ENCODE measurements at regions not wholly inside any gene's neighbourhood (a gene's known extent, or its start where the extent isn't known, plus 50 kb on each side); places are given as distances from the start of the nearest gene placed in this dataset.

- Histone ChIP-seq H3K4me3 (ENCODE audit: insufficient read depth, low read length, poor library complexity, severe bottlenecking) (no peak overlapping the region), H3K27me3 (ENCODE audit: low read length) (no peaks in the 10 kb centered on the region), H3K9me3 (ENCODE audit: insufficient read depth, low read length) (no peaks in the 10 kb centered on the region), H4K20me1 (ENCODE audit: low read depth, low read length) (no peaks in the 10 kb centered on the region), H3K36me3 (ENCODE audit: low read length) (no peaks in the 10 kb centered on the region), H3F3A (ENCODE audit: insufficient read depth) (no peaks in the 10 kb centered on the region), H2AFZ (ENCODE audit: low read depth, low read length, severe bottlenecking) (no peak overlapping the region), H3K4me2 (ENCODE audit: low read depth, low read length, poor library complexity, severe bottlenecking) (no peak overlapping the region), H3K27ac (ENCODE audit: low read depth, low read length) (no peak overlapping the region), H3K9ac (ENCODE audit: low read length) (no peak overlapping the region), H3K79me2 (ENCODE audit: insufficient read depth, low read length) (no peaks in the 10 kb centered on the region), H3K9me2 (replicated peaks; ENCODE audit: insufficient read depth, low read length) (no peaks in the 10 kb centered on the region)
- TF ChIP-seq EZH2phosphoT487 (conservative IDR thresholded peaks at IDR 0.05; ENCODE audit: low read length) = no peak
- TF ChIP-seq, protein P1, sequence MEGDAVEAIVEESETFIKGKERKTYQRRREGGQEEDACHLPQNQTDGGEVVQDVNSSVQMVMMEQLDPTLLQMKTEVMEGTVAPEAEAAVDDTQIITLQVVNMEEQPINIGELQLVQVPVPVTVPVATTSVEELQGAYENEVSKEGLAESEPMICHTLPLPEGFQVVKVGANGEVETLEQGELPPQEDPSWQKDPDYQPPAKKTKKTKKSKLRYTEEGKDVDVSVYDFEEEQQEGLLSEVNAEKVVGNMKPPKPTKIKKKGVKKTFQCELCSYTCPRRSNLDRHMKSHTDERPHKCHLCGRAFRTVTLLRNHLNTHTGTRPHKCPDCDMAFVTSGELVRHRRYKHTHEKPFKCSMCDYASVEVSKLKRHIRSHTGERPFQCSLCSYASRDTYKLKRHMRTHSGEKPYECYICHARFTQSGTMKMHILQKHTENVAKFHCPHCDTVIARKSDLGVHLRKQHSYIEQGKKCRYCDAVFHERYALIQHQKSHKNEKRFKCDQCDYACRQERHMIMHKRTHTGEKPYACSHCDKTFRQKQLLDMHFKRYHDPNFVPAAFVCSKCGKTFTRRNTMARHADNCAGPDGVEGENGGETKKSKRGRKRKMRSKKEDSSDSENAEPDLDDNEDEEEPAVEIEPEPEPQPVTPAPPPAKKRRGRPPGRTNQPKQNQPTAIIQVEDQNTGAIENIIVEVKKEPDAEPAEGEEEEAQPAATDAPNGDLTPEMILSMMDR (IDR thresholded peaks at IDR 0.05; ENCODE audit: insufficient read depth, low read length, poor library complexity, severe bottlenecking) = no peak
Observed at GRCh38 chr6:51468704-51469103, 618.7 kb downstream of the PKHD1 start.

- Histone ChIP-seq H3K27me3 (ENCODE audit: low read length) (no peaks in the 10 kb centered on the region), H3K79me2 (ENCODE audit: insufficient read depth, low read length) (no peaks in the 10 kb centered on the region), H3F3A (ENCODE audit: insufficient read depth) (no peaks in the 10 kb centered on the region), H4K20me1 (ENCODE audit: low read depth, low read length) (no peaks in the 10 kb centered on the region), H3K9me2 (replicated peaks; ENCODE audit: insufficient read depth, low read length) (no peaks in the 10 kb centered on the region), H2AFZ (ENCODE audit: low read depth, low read length, severe bottlenecking) (no peak overlapping the region), H3K9ac (ENCODE audit: low read length) (no peak overlapping the region), H3K36me3 (ENCODE audit: low read length) (no peaks in the 10 kb centered on the region), H3K9me3 (ENCODE audit: insufficient read depth, low read length) (no peaks in the 10 kb centered on the region), H3K4me3 (ENCODE audit: insufficient read depth, low read length, poor library complexity, severe bottlenecking) (no peak overlapping the region), H3K4me2 (ENCODE audit: low read depth, low read length, poor library complexity, severe bottlenecking) (no peak overlapping the region), H3K27ac (ENCODE audit: low read depth, low read length) (no peak overlapping the region)
- TF ChIP-seq, protein P1 (IDR thresholded peaks at IDR 0.05; ENCODE audit: insufficient read depth, low read length, poor library complexity, severe bottlenecking) = no peak
- TF ChIP-seq EZH2phosphoT487 (conservative IDR thresholded peaks at IDR 0.05; ENCODE audit: low read length) = no peak
Observed at GRCh38 chr6:51472745-51473487, 614.5 kb downstream of the PKHD1 start.

DNA sequence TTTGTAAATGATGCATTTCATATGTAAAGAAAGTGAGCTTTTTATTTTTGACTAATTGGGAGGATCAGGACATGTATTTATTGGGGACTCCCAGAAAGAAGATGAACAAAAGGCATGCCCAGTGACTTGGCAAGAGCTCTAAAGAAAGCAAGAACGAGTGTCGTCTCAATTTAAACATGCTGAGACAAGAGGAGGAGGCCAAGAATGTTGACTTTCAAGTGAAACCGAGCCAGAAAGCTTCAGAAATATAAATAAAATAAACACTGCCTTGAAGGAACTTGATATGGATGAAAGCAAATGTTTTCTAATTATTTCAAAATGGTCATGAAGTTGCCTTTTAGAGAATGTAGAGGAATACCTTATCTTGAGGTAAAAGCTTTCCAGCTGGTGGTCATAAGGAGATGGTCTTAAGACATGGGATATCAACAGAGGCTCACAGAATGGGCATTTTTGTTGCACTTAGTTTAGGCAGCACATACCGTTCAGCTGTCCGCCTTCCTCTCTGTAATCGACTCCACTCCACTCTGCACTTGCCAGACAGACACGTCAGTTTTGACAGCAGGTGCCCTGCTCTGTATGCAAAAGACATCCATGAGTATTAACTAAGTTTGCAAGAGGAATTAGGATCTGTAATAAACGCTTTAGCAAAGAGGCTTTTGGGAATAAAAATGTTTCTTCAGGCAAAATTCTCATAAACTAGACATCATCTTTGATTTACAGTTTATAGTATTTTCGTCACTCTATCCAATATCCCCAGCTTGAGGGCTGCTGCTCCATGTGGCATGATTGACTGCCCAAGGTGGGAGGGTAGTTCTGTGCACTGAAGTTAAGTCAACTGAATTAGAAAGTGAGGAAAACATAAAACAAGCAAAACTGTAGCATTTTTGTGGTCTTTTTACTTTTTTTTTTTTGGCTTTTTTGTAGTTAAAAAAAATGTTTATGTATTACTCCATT is 613.1 kb downstream of the PKHD1 start:
- no peak overlapping the region for H3K27ac ChIP-seq (ENCODE audit: low read depth, low read length)
- no peak overlapping the region for H2AFZ ChIP-seq (ENCODE audit: low read depth, low read length, severe bottlenecking)
- no peaks in the 10 kb centered on the region for H4K20me1 ChIP-seq (ENCODE audit: low read depth, low read length)
- no peaks in the 10 kb centered on the region for H3K36me3 ChIP-seq (ENCODE audit: low read length)
- H3F3A ChIP-seq (ENCODE audit: insufficient read depth) = no peaks in the 10 kb centered on the region
- no peaks in the 10 kb centered on the region for H3K79me2 ChIP-seq (ENCODE audit: insufficient read depth, low read length)
- no peak overlapping the region for H3K4me2 ChIP-seq (ENCODE audit: low read depth, low read length, poor library complexity, severe bottlenecking)
- H3K4me3 ChIP-seq (ENCODE audit: insufficient read depth, low read length, poor library complexity, severe bottlenecking) = no peak overlapping the region
- H3K9me2 ChIP-seq (replicated peaks; ENCODE audit: insufficient read depth, low read length) = no peaks in the 10 kb centered on the region
- no peaks in the 10 kb centered on the region; the same call in 1 of the 2 replicates for H3K27me3 ChIP-seq (ENCODE audit: low read length)
- no peaks in the 10 kb centered on the region for H3K9me3 ChIP-seq (ENCODE audit: insufficient read depth, low read length)
- TF ChIP-seq, protein P1 (IDR thresholded peaks at IDR 0.05; ENCODE audit: insufficient read depth, low read length, poor library complexity, severe bottlenecking) = no peak
- TF ChIP-seq EZH2phosphoT487 (conservative IDR thresholded peaks at IDR 0.05; ENCODE audit: low read length) = no peak
- no peak overlapping the region for H3K9ac ChIP-seq (ENCODE audit: low read length)
